ENCODE measurements at regions not wholly inside any gene's neighbourhood (a gene's known extent, or its start where the extent isn't known, plus 50 kb on each side); places are given as distances from the start of the nearest gene placed in this dataset.

DNA sequence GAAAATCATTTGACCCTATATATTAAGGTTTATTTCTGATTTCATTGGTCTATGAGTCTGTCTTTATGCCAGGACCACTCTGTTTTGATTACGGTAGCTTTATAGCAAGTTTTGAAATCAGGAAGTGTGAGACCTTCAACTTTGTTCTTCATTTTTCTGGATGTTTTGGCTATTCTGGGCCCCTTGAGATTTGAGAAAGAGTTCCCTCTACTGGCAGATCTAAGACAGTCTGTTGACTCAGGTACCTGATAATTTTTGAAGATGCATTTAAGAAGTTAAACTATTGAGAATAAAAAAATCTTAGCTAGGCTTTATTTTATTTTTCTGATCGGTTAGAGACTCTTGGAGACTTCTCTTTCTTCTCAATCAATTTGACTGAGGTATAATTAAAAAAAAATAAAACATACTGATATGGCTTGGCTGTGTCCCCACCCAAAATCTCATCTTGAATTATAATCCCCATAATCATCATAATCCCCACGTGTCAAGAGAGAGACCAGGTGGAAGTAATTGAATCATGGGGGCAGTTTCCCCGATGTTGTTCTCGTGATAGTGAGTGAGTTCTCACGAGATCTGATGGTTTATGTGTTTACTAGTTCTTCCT lies 209.2 kb downstream of the SNX10 start:
- POLR2A ChIA-PET (ENCODE audit: unreplicated experiment), result no interaction called here
- Histone ChIP-seq H2BK20ac (ENCODE audit: low read depth, low read length) (no peak overlapping the region), H3K27me3 (ENCODE audit: control insufficient read depth, insufficient read depth, low read length) (no peaks in the 10 kb centered on the region), H3K18ac (ENCODE audit: low read depth, low read length) (no peak overlapping the region), H3K9ac (ENCODE audit: low read depth, low read length) (no peak overlapping the region), H3K36me3 (ENCODE audit: control insufficient read depth, insufficient read depth, low read length) (no peaks in the 10 kb centered on the region), H3K4ac (ENCODE audit: low read depth, low read length) (no peak overlapping the region), H3K56ac (ENCODE audit: extremely low read depth, insufficient read depth, low read length) (no peak overlapping the region), H3K4me2 (ENCODE audit: low read depth, low read length) (no peak overlapping the region), H3K27ac (ENCODE audit: insufficient read depth, low read length) (no peak overlapping the region), H4K91ac (ENCODE audit: insufficient read depth, low read depth, low read length) (no peak overlapping the region), H3K9me1 (ENCODE audit: insufficient read depth, low read length) (no peaks in the 10 kb centered on the region), H2AK5ac (ENCODE audit: low read depth, low read length) (no peak overlapping the region), H3K9me3 (ENCODE audit: control insufficient read depth, insufficient read depth, low read length) (no peaks in the 10 kb centered on the region), H2BK15ac (ENCODE audit: low read depth, low read length) (no peak overlapping the region), H3K79me1 (ENCODE audit: low read depth in 1 of 2, low read length in 2 of 2) (no peaks in the 10 kb centered on the region), H4K8ac (ENCODE audit: low read depth in 2 of 2, low read length in 2 of 2) (no peak overlapping the region), H3K4me1 (ENCODE audit: control insufficient read depth, insufficient read depth, low read length) (no peaks in the 10 kb centered on the region), H4K5ac (ENCODE audit: low read depth, low read length) (no peak overlapping the region), H3K23ac (ENCODE audit: low read depth, low read length) (no peak overlapping the region), H2AFZ (replicated peaks; ENCODE audit: low read length, poor library complexity) (no peak overlapping the region), H2BK120ac (ENCODE audit: low read depth, low read length) (no peak overlapping the region), H2AK9ac (replicated peaks; ENCODE audit: low read depth, low read length, poor library complexity) (no peak overlapping the region), H2BK5ac (ENCODE audit: low read depth, low read length, poor library complexity, severe bottlenecking) (no peak overlapping the region), H4K20me1 (ENCODE audit: insufficient read depth, low read length) (no peaks in the 10 kb centered on the region), H3K14ac (replicated peaks; ENCODE audit: low read depth, low read length) (no peak overlapping the region), H3K4me3 (ENCODE audit: insufficient read depth, low read depth, low read length) (no peak overlapping the region)
- ATAC-seq (ENCODE audit: low read depth) (no peak), DNase-seq (peak; percentile 16)
- TF ChIP-seq FOS (IDR thresholded peaks at IDR 0.05; ENCODE audit: low read depth, low read length) (no peak), RAD21 (IDR thresholded peaks at IDR 0.05; ENCODE audit: low read length) (peak; percentile 34; the same call in 1 of the 2 replicates)
- TF ChIP-seq, protein P1, sequence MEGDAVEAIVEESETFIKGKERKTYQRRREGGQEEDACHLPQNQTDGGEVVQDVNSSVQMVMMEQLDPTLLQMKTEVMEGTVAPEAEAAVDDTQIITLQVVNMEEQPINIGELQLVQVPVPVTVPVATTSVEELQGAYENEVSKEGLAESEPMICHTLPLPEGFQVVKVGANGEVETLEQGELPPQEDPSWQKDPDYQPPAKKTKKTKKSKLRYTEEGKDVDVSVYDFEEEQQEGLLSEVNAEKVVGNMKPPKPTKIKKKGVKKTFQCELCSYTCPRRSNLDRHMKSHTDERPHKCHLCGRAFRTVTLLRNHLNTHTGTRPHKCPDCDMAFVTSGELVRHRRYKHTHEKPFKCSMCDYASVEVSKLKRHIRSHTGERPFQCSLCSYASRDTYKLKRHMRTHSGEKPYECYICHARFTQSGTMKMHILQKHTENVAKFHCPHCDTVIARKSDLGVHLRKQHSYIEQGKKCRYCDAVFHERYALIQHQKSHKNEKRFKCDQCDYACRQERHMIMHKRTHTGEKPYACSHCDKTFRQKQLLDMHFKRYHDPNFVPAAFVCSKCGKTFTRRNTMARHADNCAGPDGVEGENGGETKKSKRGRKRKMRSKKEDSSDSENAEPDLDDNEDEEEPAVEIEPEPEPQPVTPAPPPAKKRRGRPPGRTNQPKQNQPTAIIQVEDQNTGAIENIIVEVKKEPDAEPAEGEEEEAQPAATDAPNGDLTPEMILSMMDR (conservative IDR thresholded peaks at IDR 0.05; ENCODE audit: low read depth, low read length), result peak; percentile 42
- WGBS, 2 experiments (ENCODE audit: extremely low coverage in 2 of 2, insufficient read length in 1 of 2), result no CpG with 5 or more reads among the region's 6 CpGs
- intact Hi-C loops (cut with micrococcal nuclease) (loop anchor here (10.0 kb wide), 1 partner anchor 164 kb away; no protein-coding TSS in a partner anchor), dilution Hi-C loops (cut with HindIII; ENCODE audit: low sequenced_read_pairs, unreplicated experiment) (no loop called here), in situ Hi-C loops (cut with MboI; ENCODE audit: low sequenced_read_pairs) (no loop called here)
- BruUV-seq (replicated peaks), result no TSS peak
- CTCF ChIA-PET, result interaction anchor here (1.5 kb wide), 1 partner anchor 16 kb away, joined by 3 read pairs; no protein-coding TSS in a partner anchor
